Frontal cortex (tissue), 3 donors: ENCODE measurements at regions not wholly inside any gene's neighbourhood (a gene's known extent, or its start where the extent isn't known, plus 50 kb on each side); places are given as distances from the start of the nearest gene placed in this dataset.
A peak's percentile ranks its signal among the peaks of the same experiment; 100 is the strongest.

Source experiments
- DNase-seq, 2 donors: peaks; one replicate each; pipeline ENCODE4 v3.0.0; 2012; ENCODE audit warnings: low spot score in 2 of 2
- FAIRE-seq: peaks from 2 replicates; lab custom pipeline; 2012; peaks lifted over from hg19 to GRCh38; lab: Jason Lieb, UNC
- donor health status: control.
- donor health status: control.
- donor health status: control.

- FAIRE-seq (no peak), DNase-seq (no peak)
Observed at GRCh38 chr7:67777119-67777518, 780.5 kb downstream of the TYW1 start.

GRCh38 chr7:67781841-67782240, 785.2 kb downstream of the TYW1 start:
- DNase-seq, result no peak
- no peak for FAIRE-seq

GRCh38 chr7:67786021-67786420, 789.4 kb downstream of the TYW1 start:
- FAIRE-seq (no peak), DNase-seq (no peak)

GRCh38 chr7:67788669-67789068, 792.0 kb downstream of the TYW1 start:
- DNase-seq (peak in 1 of 2 donors; percentile 19), FAIRE-seq (no peak)

GRCh38 chr7:67791918-67792317, 795.3 kb downstream of the TYW1 start:
- no peak for DNase-seq
- no peak for FAIRE-seq

GRCh38 chr7:67794544-67794943, 797.9 kb downstream of the TYW1 start:
- no peak for FAIRE-seq

GRCh38 chr7:67803789-67804188, 807.2 kb downstream of the TYW1 start:
- DNase-seq (no peak), FAIRE-seq (no peak)

More at GRCh38 chr7:67794544-67794943, 797.9 kb downstream of the TYW1 start:
- DNase-seq, result no peak

- no peak for DNase-seq
- FAIRE-seq, result no peak
Observed at GRCh38 chr7:67805921-67806471, 809.4 kb downstream of the TYW1 start.

- FAIRE-seq, result no peak
- no peak for DNase-seq
Observed at GRCh38 chr7:67807826-67808225, 811.2 kb downstream of the TYW1 start.

GRCh38 chr7:67809586-67809985, 813.0 kb downstream of the TYW1 start:
- FAIRE-seq, result no peak
- no peak for DNase-seq

GRCh38 chr7:67813621-67814292, 817.1 kb downstream of the TYW1 start:
- FAIRE-seq (no peak), DNase-seq (no peak)

GRCh38 chr7:67817481-67817880, 820.8 kb downstream of the TYW1 start:
- no peak for DNase-seq
- no peak for FAIRE-seq

- DNase-seq (no peak), FAIRE-seq (no peak)
Observed at GRCh38 chr7:67821116-67821515, 824.5 kb downstream of the TYW1 start.

GRCh38 chr7:67823345-67823744, 826.7 kb downstream of the TYW1 start:
- no peak for FAIRE-seq
- no peak for DNase-seq

- no peak for FAIRE-seq
- DNase-seq, result no peak
Observed at GRCh38 chr7:67825356-67825755, 828.7 kb downstream of the TYW1 start.

GRCh38 chr7:67841896-67842295, 845.3 kb downstream of the TYW1 start:
- DNase-seq (no peak), FAIRE-seq (no peak)

GRCh38 chr7:67842571-67842970, 845.9 kb downstream of the TYW1 start:
- FAIRE-seq, result no peak
- no peak for DNase-seq

GRCh38 chr7:67843001-67843565, 846.5 kb downstream of the TYW1 start:
- no peak for FAIRE-seq

GRCh38 chr7:67843615-67844014, 847.0 kb downstream of the TYW1 start:
- FAIRE-seq, result no peak
- DNase-seq, result no peak

More at GRCh38 chr7:67843001-67843565, 846.5 kb downstream of the TYW1 start:
- no peak for DNase-seq

GRCh38 chr7:67847092-67847787, 850.6 kb downstream of the TYW1 start:
- DNase-seq (no peak), FAIRE-seq (no peak)
